IPS-NIHi7 (cell line): ENCODE measurements at regions not wholly inside any gene's neighbourhood (a gene's known extent, or its start where the extent isn't known, plus 50 kb on each side); places are given as distances from the start of the nearest gene placed in this dataset.
A peak's percentile ranks its signal among the peaks of the same experiment; 100 is the strongest.

Source experiments
- DNase-seq: peaks from one replicate; pipeline ENCODE4 v3.0.0; 2012; ENCODE audit warnings: mixed read lengths; ENCODE audit errors: extremely low spot score

GRCh38 chr2:74065456-74065855, 80.7 kb downstream of the TET3 start:
- no peak for DNase-seq

GRCh38 chr2:74066491-74067203, 81.1 kb downstream of the BOLA3 start:
- no peak for DNase-seq

GRCh38 chr2:74067221-74067747, 80.4 kb downstream of the BOLA3 start:
- DNase-seq, result no peak

GRCh38 chr2:74070991-74071390, 76.7 kb downstream of the BOLA3 start:
- no peak for DNase-seq

GRCh38 chr2:74071426-74071825, 76.3 kb downstream of the BOLA3 start:
- no peak for DNase-seq

GRCh38 chr2:74072565-74072964, 75.1 kb downstream of the BOLA3 start:
- DNase-seq, result no peak

GRCh38 chr2:74074487-74074886, 73.2 kb downstream of the BOLA3 start:
- no peak for DNase-seq

GRCh38 chr2:74076074-74076470, 71.6 kb downstream of the BOLA3 start:
- no peak for DNase-seq

- no peak for DNase-seq
Observed at GRCh38 chr2:74077636-74078035, 70.1 kb downstream of the BOLA3 start.

- DNase-seq, result no peak
Observed at GRCh38 chr2:74078466-74078865, 69.2 kb downstream of the BOLA3 start.

GRCh38 chr2:74079522-74080341, 68.0 kb downstream of the BOLA3 start:
- no peak for DNase-seq

- peak; percentile 62 for DNase-seq
Observed at GRCh38 chr2:74080346-74080745, 67.4 kb downstream of the BOLA3 start.

- no peak for DNase-seq
Observed at GRCh38 chr2:74081030-74081762, 66.5 kb downstream of the BOLA3 start.

- no peak for DNase-seq
Observed at GRCh38 chr2:74081763-74082110, 66.0 kb downstream of the BOLA3 start.

GRCh38 chr2:74083750-74084149, 64.0 kb downstream of the BOLA3 start:
- DNase-seq, result no peak
